Cardiac fibroblast (primary cell): ENCODE measurements at regions not wholly inside any gene's neighbourhood (a gene's known extent, or its start where the extent isn't known, plus 50 kb on each side); places are given as distances from the start of the nearest gene placed in this dataset.

Source experiments
- DNase-seq, 2 donors: peaks; one replicate each; pipeline versions ENCODE4 v3.0.0 to v3.0.0-alpha.2; 2010; ENCODE audit warnings: low read depth in 2 of 2
- H3K4me3 ChIP-seq, 2 donors: replicated peaks in 1 of 2; 1 replicate in 1 of 2; 2 replicates in 1 of 2; pipeline ENCODE4 v1.5.1; 2011; ENCODE audit warnings: low read depth in 2 of 2, low read length in 2 of 2, mild to moderate bottlenecking in 2 of 2, moderate library complexity in 1 of 2
- TF ChIP-seq, protein P1 (sequence below): IDR thresholded peaks from one replicate; pipeline ENCODE4 v1.5.1; 2011; ENCODE audit warnings: low read depth, mild to moderate bottlenecking, low read length, inconsistent platforms

DNA sequence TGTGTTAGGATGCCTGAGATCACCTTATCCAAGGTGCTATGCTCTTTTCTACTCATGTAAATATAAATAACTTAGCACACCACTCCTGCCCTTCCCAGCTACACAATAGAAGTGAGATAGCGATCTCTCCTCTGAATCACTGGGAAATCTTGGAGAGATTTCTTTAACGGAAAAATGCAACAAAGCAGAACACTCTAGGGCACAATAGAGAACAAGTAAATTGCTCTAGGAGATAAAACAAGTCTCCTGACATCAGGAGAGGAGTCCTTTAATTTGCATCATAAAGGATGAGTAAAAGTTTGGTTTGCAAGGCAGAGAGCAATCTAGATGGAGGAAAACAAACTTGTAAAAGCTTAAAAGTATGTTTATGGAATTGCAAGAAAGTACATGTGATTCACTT, 224.1 kb downstream of the PAX3 start:
- no peak for DNase-seq
- H3K4me3 ChIP-seq: no peak overlapping the region
- TF ChIP-seq, protein P1, sequence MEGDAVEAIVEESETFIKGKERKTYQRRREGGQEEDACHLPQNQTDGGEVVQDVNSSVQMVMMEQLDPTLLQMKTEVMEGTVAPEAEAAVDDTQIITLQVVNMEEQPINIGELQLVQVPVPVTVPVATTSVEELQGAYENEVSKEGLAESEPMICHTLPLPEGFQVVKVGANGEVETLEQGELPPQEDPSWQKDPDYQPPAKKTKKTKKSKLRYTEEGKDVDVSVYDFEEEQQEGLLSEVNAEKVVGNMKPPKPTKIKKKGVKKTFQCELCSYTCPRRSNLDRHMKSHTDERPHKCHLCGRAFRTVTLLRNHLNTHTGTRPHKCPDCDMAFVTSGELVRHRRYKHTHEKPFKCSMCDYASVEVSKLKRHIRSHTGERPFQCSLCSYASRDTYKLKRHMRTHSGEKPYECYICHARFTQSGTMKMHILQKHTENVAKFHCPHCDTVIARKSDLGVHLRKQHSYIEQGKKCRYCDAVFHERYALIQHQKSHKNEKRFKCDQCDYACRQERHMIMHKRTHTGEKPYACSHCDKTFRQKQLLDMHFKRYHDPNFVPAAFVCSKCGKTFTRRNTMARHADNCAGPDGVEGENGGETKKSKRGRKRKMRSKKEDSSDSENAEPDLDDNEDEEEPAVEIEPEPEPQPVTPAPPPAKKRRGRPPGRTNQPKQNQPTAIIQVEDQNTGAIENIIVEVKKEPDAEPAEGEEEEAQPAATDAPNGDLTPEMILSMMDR: no peak

DNA sequence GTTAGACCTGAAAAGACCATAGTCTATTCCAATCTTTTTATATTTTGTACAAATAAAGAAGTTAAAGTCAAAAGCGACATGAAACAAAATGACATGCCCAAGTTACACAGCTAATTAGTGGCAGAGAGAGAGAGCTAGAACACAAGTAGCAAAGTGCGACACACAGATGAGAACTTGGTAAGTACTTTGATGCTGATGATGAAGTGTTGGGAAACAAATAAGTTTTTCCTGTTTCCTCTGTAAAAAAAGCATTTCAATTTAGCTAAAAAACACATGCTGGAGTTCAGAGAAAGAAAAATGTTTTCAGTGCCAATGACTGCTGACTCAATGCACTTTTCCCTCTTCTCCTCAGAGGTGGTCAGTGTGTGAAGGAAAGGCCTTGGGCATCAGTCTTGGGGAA, 226.9 kb downstream of the PAX3 start:
- no peak for DNase-seq
- H3K4me3 ChIP-seq: no peak overlapping the region
- TF ChIP-seq, protein P1: no peak

DNA sequence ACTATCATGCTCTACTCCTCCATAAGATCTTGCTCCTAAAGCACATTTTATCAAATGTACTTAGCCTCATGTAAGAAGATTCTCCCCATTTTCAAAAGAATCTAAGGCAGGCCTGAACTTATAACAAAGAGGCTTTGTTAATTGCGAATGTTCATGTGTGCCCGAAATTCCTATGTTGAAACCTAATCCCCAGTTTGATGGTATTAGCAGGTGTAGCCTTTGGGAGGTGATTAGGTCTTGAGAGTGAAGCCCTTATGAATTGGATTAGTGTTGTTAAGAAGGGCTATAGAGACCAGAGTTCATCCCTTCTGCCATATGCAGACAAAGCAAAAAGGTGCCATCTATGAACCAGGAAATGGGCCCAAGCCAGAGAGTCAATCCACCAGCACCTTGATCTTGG, 234.5 kb downstream of the PAX3 start:
- TF ChIP-seq, protein P1: no peak
- DNase-seq: no peak
- H3K4me3 ChIP-seq: no peak overlapping the region

GRCh38 chr2:222058819-222059445, 239.9 kb downstream of the PAX3 start:
- TF ChIP-seq, protein P1: no peak
- H3K4me3 ChIP-seq: no peak overlapping the region
- DNase-seq: no peak

DNA sequence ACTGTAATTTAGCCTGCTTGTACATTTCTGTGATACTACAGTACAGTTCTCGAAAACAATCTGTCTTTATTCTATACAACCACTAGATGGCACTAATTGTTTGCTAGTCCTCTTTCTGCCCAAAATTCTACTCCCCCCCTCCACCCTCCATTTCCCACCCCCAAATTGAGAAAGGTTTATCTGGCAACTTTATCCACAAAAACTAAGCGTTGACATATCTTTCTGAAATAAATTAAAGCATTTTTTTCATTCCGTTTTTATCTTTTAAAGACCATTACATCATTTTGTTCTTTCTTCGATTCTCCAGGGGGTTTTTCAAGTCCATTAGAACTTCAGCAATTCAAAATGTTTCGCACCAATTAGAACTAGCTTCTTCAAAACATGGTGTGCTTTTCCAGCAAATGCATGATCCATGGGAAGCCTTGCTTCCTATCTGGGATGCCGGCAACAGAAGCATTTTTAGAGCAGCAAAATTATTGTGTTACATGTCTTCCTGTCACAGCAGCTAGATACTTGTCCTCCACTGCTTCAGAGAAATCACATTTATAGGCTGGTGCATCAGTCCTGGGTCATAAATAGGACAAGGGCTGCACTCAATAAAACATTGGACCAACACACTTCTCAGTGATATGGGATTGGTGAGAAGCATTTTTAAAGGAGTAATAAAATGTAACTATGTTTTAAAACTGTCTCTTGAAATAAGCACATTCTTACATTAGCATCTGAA, 241.3 kb downstream of the PAX3 start:
- DNase-seq: peak; percentile 16 to 24
- TF ChIP-seq, protein P1: peak; percentile 40

DNA sequence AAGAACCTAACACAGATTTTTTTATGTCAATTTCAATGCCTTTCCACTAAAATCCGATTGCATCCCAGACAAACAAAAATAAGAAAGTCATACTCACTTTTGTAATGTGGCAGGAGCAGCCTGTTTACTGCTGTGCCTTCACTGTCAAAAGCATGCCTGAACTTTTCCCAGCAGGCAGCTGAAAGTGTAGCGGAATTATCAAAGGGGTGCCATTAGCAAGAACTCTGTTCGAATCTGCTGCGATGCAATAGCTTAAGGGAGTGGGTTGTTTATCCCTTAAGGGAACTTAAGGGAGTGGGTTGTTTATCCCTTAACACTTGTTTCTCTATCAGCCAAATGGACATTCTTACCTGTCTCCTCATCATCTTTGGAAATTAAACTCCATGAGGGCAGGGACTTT, 243.5 kb downstream of the PAX3 start:
- DNase-seq: no peak
- H3K4me3 ChIP-seq: no peak overlapping the region
- TF ChIP-seq, protein P1: no peak

More for the DNA sequence above, 241.3 kb downstream of the PAX3 start:
- H3K4me3 ChIP-seq: no peak overlapping the region

DNA sequence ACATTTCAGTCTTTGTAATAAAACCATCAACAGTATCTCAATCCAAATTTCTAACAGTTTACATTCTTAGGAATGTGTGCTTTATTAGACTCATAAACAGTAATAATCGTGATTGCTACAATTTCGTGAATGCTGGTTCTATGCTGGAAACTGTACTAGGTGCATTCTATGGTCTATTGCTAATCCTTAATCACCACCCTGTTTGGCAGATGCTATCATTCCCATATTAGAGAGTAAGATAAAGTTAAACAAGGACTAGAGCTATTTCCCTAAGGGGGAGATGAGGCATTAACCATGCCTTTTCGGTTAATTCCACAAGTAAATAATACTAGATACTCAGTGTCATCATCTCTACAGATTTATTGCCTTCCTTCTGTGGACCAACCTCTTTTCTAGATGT, 244.0 kb downstream of the PAX3 start:
- TF ChIP-seq, protein P1: no peak
- no peak for DNase-seq
- H3K4me3 ChIP-seq: no peak overlapping the region
